GM12873 (cell line): ENCODE measurements at regions not wholly inside any gene's neighbourhood (a gene's known extent, or its start where the extent isn't known, plus 50 kb on each side); places are given as distances from the start of the nearest gene placed in this dataset.

Source experiments
- TF ChIP-seq, protein P1 (sequence below): IDR thresholded peaks from 2 replicates; pipeline ENCODE4 v1.5.1; 2012; ENCODE audit warnings: low read depth, mild to moderate bottlenecking, moderate library complexity, low read length, control low read depth; ENCODE audit not compliant: insufficient read depth; ENCODE audit errors: missing control alignments

DNA sequence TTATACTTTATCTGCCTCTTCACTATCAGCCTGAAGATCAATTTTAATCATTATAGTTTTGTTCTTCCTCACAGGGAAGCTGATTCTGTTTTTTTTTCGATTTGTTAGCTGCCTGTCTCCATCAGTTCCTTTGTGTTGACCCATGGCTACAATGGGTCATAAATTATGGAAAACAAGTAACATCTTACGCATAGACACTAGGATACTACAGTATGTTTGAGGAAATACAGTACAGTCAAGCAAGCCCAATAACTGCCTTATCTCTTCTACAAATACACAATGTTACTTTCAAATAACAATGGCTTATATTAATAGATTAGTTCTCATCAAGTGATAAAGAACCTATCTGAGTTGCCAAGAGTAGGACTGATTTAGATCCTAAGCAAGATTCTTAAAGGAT lies 160.5 kb upstream of the FREM1 start:
- TF ChIP-seq, protein P1, sequence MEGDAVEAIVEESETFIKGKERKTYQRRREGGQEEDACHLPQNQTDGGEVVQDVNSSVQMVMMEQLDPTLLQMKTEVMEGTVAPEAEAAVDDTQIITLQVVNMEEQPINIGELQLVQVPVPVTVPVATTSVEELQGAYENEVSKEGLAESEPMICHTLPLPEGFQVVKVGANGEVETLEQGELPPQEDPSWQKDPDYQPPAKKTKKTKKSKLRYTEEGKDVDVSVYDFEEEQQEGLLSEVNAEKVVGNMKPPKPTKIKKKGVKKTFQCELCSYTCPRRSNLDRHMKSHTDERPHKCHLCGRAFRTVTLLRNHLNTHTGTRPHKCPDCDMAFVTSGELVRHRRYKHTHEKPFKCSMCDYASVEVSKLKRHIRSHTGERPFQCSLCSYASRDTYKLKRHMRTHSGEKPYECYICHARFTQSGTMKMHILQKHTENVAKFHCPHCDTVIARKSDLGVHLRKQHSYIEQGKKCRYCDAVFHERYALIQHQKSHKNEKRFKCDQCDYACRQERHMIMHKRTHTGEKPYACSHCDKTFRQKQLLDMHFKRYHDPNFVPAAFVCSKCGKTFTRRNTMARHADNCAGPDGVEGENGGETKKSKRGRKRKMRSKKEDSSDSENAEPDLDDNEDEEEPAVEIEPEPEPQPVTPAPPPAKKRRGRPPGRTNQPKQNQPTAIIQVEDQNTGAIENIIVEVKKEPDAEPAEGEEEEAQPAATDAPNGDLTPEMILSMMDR, result no peak

DNA sequence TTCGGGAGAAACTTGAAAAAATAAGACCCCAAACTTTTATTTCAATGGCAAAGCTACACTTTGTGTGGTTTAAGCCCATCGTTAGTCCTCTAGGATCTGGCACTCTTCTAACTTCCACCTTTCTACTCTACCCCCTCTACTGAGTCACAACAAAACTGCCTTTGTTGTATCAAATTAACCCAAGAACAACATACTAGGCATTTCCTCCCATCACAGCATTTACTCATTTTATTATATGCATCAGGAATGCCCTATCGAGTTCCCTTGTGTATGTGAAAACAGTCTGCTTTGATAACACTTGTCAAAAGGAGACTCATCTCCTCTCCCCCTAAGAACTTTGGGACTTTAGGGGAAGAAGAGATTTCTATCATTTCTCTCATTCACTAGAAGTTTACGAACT lies 158.9 kb upstream of the FREM1 start:
- TF ChIP-seq, protein P1, result no peak

DNA sequence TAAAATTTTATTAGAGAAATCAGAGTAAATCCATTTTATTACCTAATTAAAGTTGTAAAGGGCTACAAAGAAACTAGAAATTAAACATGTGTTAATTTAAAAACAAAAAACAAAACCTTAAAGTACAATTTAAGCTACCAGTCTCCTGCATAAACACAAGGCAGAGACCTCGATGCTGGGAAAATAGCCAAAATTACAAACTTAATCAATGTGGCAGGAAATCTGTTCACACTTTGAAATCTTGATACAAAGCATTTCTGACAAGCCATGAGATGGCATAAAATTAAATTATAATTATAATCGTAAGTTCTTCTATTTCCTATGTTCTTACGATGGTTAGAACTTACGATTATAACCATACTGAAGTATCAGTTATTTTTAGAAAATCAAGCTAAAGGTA lies 158.0 kb upstream of the FREM1 start:
- TF ChIP-seq, protein P1, result no peak

DNA sequence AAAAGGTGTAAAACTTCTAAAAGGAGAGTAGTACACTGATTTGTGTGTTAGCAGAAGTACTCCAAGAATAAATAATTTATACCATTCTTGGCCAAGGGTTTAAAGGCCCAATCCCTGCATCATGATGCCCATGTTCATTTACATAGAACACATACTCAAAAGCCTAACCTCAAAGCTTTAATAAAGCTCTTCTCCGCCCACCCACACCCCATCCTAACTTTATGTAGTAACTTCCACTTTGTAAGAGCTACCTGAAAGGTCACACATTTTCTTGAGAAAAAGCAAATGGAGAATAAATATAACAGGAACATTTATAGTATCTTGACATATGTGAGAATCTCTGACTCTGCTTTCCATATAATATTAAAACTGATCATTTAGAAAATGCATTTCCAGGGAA lies 148.8 kb upstream of the FREM1 start:
- TF ChIP-seq, protein P1, result no peak

DNA sequence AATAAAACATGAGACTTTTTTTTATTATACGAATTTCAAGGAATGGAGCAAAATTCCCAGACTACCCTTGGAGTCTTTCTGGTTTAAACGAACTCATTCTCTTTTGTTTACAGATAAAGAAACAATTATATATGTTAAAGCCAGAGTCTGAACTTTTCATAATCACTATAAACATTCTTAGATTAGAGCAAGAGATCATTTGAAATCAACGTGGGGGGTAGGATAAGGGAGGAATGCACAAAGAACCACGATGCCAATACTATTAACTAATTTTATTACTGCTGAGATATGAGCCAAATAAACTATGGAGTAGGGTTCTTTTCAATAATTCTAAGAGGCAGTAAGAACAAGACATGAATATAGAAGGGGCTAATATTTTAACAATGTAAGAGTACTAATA lies 148.0 kb upstream of the FREM1 start:
- TF ChIP-seq, protein P1, result no peak

DNA sequence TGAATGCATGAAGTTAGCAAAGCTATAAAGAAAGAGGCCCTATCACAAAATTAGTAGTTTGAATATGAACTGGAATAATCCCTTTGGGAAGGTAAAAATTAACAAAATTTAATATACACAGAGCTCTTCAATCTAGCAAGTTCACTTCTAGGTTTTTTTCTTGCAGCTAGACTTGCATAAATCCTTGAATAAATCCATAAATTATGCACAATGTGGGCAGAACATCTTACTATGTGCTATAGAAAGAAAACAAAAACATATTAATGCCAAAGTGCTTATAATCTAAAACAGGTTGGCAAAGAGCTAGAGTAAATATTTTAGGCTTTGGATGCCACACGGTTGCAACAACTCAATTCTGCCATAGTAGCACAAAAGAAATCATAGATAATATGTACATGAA lies 138.5 kb upstream of the FREM1 start:
- TF ChIP-seq, protein P1, result no peak

DNA sequence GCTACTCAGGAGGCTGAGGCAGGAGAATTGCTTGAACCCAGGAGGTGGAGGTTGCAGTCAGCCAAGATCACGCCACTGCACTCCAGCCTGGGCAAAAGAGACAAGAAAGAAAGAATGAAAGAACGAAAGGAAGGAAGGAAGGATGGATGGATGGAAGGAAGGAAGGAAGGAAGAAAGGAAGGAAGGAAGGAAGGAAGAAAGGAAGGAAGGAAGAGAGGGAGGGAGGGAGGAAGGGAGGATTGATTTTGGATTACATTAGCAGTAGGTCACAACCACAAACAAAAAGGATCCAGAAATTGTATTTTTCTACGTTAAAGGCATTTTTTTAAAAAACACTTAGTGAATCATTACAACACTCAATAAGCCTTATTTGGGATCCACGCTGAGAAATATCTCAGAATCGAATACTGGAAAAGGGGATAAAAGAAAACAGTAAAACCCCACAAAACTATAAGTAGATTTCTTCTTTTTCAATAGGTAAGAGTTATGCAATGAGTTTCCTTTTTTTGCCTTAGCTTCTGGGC lies 136.9 kb upstream of the FREM1 start:
- TF ChIP-seq, protein P1, result no peak
